Endothelial cell (in vitro differentiated cells): ENCODE measurements at regions not wholly inside any gene's neighbourhood (a gene's known extent, or its start where the extent isn't known, plus 50 kb on each side); places are given as distances from the start of the nearest gene placed in this dataset.

Experiments used
- DNase-seq: peaks from one replicate; pipeline ENCODE4 v3.0.0; 2021; ENCODE audit warnings: low spot score
- H3K27ac Mint-ChIP-seq: one replicate; pipeline ENCODE4 v1.8.0; 2021; ENCODE audit warnings: mixed read lengths, inconsistent platforms; ENCODE audit not compliant: unreplicated experiment
- H3K27me3 Mint-ChIP-seq: one replicate; pipeline ENCODE4 v1.8.0; 2021; ENCODE audit warnings: mild to moderate bottlenecking, moderate library complexity, mixed read lengths, inconsistent platforms; ENCODE audit not compliant: unreplicated experiment
- H3K36me3 Mint-ChIP-seq: one replicate; pipeline ENCODE4 v1.8.0; 2021; ENCODE audit warnings: mild to moderate bottlenecking, low read depth, mixed read lengths, inconsistent platforms; ENCODE audit not compliant: unreplicated experiment
- H3K4me1 Mint-ChIP-seq: one replicate; pipeline ENCODE4 v1.8.0; 2021; ENCODE audit warnings: mild to moderate bottlenecking, mixed read lengths, inconsistent platforms; ENCODE audit not compliant: unreplicated experiment
- H3K4me3 Mint-ChIP-seq: one replicate; pipeline ENCODE4 v1.8.0; 2021; ENCODE audit warnings: mild to moderate bottlenecking, mixed read lengths, inconsistent platforms; ENCODE audit not compliant: unreplicated experiment
- H3K9me3 Mint-ChIP-seq: one replicate; pipeline ENCODE4 v1.8.0; 2021; ENCODE audit warnings: mixed read lengths, inconsistent platforms; ENCODE audit not compliant: unreplicated experiment
- TF ChIP-seq, protein P1 (sequence below): fragments of 200-600 bp; sonication (generic); IDR thresholded peaks from one replicate; pipeline ENCODE4 v1.5.0; 2021; ENCODE audit warnings: antibody characterized with exemption; ENCODE audit not compliant: unreplicated experiment

DNA sequence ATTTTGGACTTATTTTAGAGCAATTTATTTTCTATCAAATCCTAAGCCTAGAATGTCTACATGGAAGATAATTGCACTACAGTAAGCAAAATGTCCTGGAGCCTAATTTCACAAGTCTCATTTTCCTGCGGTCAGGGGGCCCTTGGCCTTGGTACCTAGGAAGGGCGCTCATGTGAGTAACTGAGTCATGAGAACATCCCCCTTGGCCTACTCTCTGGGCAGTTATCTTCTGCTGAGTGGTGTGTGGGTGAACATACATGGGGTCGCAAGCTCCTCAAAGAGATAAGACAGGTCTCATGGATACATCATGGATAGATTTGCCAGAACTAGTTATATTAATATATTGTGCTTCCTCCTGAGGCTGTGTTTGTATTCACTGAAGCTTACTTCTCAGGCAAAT, 211.2 kb upstream of the MARCKS start:
- Mint-ChIP-seq H3K4me1 (peaks cover 11% of the 10 kb centered on the region), H3K4me3 (no peak overlapping the region), H3K9me3 (no peaks in the 10 kb centered on the region), H3K36me3 (no peaks in the 10 kb centered on the region), H3K27me3 (peaks cover 2% of the 10 kb centered on the region), H3K27ac (no peak overlapping the region)
- TF ChIP-seq, protein P1, sequence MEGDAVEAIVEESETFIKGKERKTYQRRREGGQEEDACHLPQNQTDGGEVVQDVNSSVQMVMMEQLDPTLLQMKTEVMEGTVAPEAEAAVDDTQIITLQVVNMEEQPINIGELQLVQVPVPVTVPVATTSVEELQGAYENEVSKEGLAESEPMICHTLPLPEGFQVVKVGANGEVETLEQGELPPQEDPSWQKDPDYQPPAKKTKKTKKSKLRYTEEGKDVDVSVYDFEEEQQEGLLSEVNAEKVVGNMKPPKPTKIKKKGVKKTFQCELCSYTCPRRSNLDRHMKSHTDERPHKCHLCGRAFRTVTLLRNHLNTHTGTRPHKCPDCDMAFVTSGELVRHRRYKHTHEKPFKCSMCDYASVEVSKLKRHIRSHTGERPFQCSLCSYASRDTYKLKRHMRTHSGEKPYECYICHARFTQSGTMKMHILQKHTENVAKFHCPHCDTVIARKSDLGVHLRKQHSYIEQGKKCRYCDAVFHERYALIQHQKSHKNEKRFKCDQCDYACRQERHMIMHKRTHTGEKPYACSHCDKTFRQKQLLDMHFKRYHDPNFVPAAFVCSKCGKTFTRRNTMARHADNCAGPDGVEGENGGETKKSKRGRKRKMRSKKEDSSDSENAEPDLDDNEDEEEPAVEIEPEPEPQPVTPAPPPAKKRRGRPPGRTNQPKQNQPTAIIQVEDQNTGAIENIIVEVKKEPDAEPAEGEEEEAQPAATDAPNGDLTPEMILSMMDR, result no peak
- no peak for DNase-seq

DNA sequence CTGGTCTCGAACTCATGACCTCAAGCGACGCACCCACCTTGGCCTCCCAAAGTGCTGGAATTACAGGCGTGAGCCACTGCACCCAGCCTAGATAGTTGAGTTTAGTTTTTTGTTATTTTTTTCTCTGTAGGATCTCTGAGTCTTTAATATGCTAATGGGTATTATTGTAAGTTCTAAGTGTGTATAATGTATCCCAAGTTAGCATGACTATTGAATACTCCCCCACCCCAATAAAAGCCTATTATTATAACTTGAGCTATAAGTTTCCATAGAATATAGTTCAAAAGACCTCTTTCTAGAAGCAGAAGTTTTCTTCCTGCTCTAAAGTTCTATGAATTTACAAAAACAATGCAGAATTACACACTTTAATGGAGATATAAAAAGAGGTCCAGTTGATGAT, 210.4 kb upstream of the MARCKS start:
- Mint-ChIP-seq H3K27ac (no peak overlapping the region), H3K4me1 (peaks cover 11% of the 10 kb centered on the region), H3K4me3 (no peak overlapping the region), H3K27me3 (peaks cover 2% of the 10 kb centered on the region), H3K9me3 (no peaks in the 10 kb centered on the region), H3K36me3 (no peaks in the 10 kb centered on the region)
- DNase-seq, result no peak
- TF ChIP-seq, protein P1, result no peak

DNA sequence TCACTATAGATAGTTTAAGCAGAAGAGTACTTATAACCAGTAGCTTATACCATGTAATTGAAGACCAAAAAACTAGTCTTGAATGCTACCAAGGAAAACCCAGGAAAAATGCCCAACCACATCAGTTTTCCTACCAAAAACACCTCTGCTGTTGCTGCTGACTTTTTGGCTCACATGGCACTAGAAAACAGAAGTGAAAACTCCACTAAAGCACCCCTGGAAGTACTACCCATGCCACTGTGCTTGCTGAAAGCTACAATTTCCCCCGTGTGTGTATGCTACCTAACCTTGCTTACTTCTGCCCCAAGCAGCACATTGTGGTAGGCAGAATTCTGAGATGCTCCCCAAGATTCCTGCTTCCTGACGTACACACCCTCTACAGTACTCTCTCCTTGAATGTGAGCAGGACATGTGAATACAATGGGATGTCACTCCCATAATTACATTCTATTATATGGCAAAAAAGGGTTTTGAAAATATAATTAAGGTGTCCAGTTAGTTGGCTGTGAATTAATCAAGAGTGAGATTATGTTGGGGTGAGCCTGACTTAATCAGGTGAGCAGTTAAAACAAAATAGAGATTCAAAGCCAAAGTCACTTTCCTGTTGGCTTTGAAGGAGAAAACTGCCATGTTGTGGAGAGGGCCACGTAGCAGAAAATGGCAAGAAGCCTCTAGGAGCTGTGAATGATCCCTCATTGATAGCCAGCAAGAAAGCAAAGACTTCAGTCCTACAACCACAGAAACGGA, 209.8 kb upstream of the MARCKS start:
- Mint-ChIP-seq H3K4me1 (peaks cover 11% of the 10 kb centered on the region), H3K27ac (no peak overlapping the region), H3K4me3 (no peak overlapping the region), H3K27me3 (peaks cover 2% of the 10 kb centered on the region), H3K9me3 (no peaks in the 10 kb centered on the region), H3K36me3 (no peaks in the 10 kb centered on the region)
- TF ChIP-seq, protein P1, result no peak
- DNase-seq, result no peak

DNA sequence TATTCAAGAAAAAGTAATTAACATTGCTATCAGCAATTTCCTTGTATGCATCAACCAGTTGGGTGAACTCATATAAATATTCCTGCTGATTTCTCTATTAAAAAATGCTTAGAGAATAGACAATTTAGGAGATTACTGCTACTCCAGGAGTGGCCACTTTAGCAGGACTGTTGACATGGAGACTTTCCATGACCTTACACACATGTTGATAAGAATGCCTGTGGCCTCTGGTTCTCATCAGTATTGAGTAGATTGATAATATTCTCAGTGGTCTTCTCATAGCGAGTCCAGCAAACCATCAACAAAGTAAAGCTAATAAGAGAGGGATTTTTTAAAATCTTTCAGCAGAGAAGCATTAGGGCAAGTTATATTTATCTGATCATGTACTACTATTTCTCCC, 208.4 kb upstream of the MARCKS start:
- Mint-ChIP-seq H3K9me3 (no peaks in the 10 kb centered on the region), H3K4me3 (no peak overlapping the region), H3K4me1 (peaks cover 7% of the 10 kb centered on the region), H3K36me3 (no peaks in the 10 kb centered on the region), H3K27me3 (peaks cover 2% of the 10 kb centered on the region), H3K27ac (no peak overlapping the region)
- TF ChIP-seq, protein P1, result no peak
- no peak for DNase-seq

DNA sequence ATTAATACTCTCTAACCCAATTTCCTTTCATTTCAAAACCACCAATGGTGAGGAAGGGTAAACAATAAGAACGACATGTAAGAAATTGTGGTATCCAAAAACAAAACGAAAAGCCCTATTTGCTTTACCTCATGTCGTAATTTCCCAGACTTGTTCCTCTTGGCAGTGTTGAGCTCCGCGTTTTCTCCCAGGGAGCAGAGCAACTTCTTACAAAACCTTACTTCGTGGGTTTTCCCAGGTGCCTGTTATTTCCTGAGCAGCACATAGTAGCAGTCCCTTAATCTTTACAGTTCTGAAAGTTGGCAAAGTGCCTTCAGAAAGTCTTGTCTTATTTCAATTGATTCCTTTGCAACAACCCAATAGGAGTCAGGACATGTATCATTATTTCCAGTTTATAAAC, 207.9 kb upstream of the MARCKS start:
- Mint-ChIP-seq H3K36me3 (no peaks in the 10 kb centered on the region), H3K27me3 (peaks cover 2% of the 10 kb centered on the region), H3K4me1 (peaks cover 7% of the 10 kb centered on the region), H3K27ac (no peak overlapping the region), H3K9me3 (no peaks in the 10 kb centered on the region), H3K4me3 (no peak overlapping the region)
- TF ChIP-seq, protein P1, result no peak
- no peak for DNase-seq
